ENCODE measurements at regions not wholly inside any gene's neighbourhood (a gene's known extent, or its start where the extent isn't known, plus 50 kb on each side); places are given as distances from the start of the nearest gene placed in this dataset.

DNA sequence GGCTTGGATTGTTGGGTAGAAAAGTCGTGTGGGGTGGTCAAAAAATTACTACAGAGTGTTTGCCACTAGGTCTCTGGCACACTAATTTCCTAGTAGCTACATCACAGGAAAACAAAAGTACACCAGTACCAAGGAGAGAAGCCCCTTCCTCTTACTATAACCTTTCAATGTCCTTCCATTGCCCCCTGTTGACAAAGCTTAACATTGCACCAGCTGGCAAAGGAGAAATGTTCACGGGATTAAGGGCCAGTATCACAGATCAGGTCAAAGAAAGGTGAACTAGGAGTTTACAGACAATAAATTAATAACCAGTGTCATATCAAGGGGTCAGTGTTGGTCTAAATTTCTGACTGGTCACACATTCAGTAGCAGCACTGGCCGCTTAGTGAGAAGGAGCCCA, 1139.6 kb upstream of the FAM98A start:
- H3K4me1 ChIP-seq (ENCODE audit: insufficient read depth, low read length, poor library complexity, severe bottlenecking): no peaks in the 10 kb centered on the region
- no peaks in the 10 kb centered on the region for H3K9me3 ChIP-seq (ENCODE audit: low read length)
- no peaks in the 10 kb centered on the region for H3K36me3 ChIP-seq (ENCODE audit: insufficient read depth, low read length)
- no peak overlapping the region for H3K4me3 ChIP-seq (ENCODE audit: low read depth, low read length, poor library complexity, severe bottlenecking)
- DNase-seq (ENCODE audit: low spot score): peak; percentile 3
- H3K27ac ChIP-seq (ENCODE audit: low read depth, low read length, poor library complexity, severe bottlenecking): no peak overlapping the region
- intact Hi-C loops (cut with micrococcal nuclease; ENCODE audit: unreplicated experiment): loop anchor here (2.0 kb wide), 1 partner anchor 642 kb away; no protein-coding TSS in a partner anchor
- CTCF ChIA-PET (ENCODE audit: unreplicated experiment): no interaction called here
- H3K79me2 ChIP-seq (ENCODE audit: insufficient read depth, low read depth, low read length): no peaks in the 10 kb centered on the region
- H4K20me1 ChIP-seq (ENCODE audit: insufficient read depth, low read length): no peaks in the 10 kb centered on the region
- POLR2A ChIA-PET: no interaction called here
- no peak overlapping the region for H2AFZ ChIP-seq (ENCODE audit: low read length)
- TF ChIP-seq EZH2phosphoT487 (IDR thresholded peaks at IDR 0.05; ENCODE audit: borderline replicate concordance, low read depth, low read length) (no peak), CTCF (conservative IDR thresholded peaks at IDR 0.05; ENCODE audit: low read length) (peak; percentile 69)
- no TSS peak for BruUV-seq (replicated peaks)
- H3K9me2 ChIP-seq (ENCODE audit: insufficient read depth, low read length): no peaks in the 10 kb centered on the region
- H3K4me2 ChIP-seq (ENCODE audit: low read length): no peak overlapping the region

DNA sequence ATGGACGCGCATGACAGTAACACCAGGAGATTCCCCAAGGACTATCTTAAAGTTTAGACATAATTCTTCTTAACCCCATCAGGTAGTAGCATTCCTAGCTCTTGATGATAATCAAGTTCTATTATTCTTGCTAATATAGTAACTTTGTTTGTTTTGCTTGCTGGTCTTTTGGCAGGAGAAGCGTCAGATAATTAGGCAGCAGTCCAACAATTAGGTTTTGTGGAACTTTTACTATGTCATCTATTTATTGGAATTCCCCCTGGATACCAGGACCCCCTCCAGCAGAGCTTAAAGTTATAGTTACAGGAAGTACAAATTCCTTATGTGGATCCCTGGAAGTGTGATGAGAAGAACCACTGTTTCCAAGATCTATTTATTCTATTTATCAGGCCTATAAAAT, 1138.0 kb upstream of the FAM98A start:
- Histone ChIP-seq H3K4me3 (ENCODE audit: low read depth, low read length, poor library complexity, severe bottlenecking) (no peak overlapping the region), H3K36me3 (ENCODE audit: insufficient read depth, low read length) (no peaks in the 10 kb centered on the region), H3K4me1 (ENCODE audit: insufficient read depth, low read length, poor library complexity, severe bottlenecking) (no peaks in the 10 kb centered on the region), H3K27ac (ENCODE audit: low read depth, low read length, poor library complexity, severe bottlenecking) (no peak overlapping the region), H3K9me2 (ENCODE audit: insufficient read depth, low read length) (no peaks in the 10 kb centered on the region), H3K4me2 (ENCODE audit: low read length) (no peak overlapping the region), H4K20me1 (ENCODE audit: insufficient read depth, low read length) (no peaks in the 10 kb centered on the region), H3K79me2 (ENCODE audit: insufficient read depth, low read depth, low read length) (no peaks in the 10 kb centered on the region), H3K9me3 (ENCODE audit: low read length) (no peaks in the 10 kb centered on the region), H2AFZ (ENCODE audit: low read length) (no peak overlapping the region)
- no TSS peak for BruUV-seq (replicated peaks)
- intact Hi-C loops (cut with micrococcal nuclease; ENCODE audit: unreplicated experiment): no loop called here
- ChIA-PET POLR2A (interaction anchor here (1.0 kb wide), 1 partner anchor 793 kb away, joined by 3 read pairs; no protein-coding TSS in a partner anchor), CTCF (ENCODE audit: unreplicated experiment) (no interaction called here)
- TF ChIP-seq CTCF (conservative IDR thresholded peaks at IDR 0.05; ENCODE audit: low read length) (no peak), EZH2phosphoT487 (IDR thresholded peaks at IDR 0.05; ENCODE audit: borderline replicate concordance, low read depth, low read length) (no peak)
- DNase-seq (ENCODE audit: low spot score): no peak

DNA sequence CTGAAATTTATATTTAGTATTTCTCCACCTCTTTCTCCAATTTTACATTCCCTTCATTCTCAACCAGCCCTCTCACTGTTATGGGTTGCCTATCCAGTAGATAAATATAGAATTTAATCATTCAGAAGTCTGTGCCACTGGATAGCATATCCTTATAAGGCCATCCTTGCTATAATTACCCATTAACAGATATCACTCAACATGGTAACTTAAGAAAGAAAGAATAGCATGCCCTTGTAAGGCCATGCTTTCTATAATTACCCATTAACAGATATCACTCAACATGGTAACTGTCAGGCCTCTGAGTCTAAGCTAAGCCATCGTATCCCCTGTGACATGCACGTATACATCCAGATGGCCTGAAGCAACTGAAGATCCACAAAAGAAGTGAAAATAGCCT, 1137.4 kb upstream of the FAM98A start:
- H3K36me3 ChIP-seq (ENCODE audit: insufficient read depth, low read length): no peaks in the 10 kb centered on the region
- ChIA-PET POLR2A (no interaction called here), CTCF (ENCODE audit: unreplicated experiment) (no interaction called here)
- no peaks in the 10 kb centered on the region for H3K79me2 ChIP-seq (ENCODE audit: insufficient read depth, low read depth, low read length)
- no peaks in the 10 kb centered on the region for H3K4me1 ChIP-seq (ENCODE audit: insufficient read depth, low read length, poor library complexity, severe bottlenecking)
- no peak overlapping the region for H3K27ac ChIP-seq (ENCODE audit: low read depth, low read length, poor library complexity, severe bottlenecking)
- no peak overlapping the region for H3K4me2 ChIP-seq (ENCODE audit: low read length)
- H3K4me3 ChIP-seq (ENCODE audit: low read depth, low read length, poor library complexity, severe bottlenecking): no peak overlapping the region
- BruUV-seq (replicated peaks): no TSS peak
- intact Hi-C loops (cut with micrococcal nuclease; ENCODE audit: unreplicated experiment): no loop called here
- DNase-seq (ENCODE audit: low spot score): no peak
- H2AFZ ChIP-seq (ENCODE audit: low read length): no peak overlapping the region
- TF ChIP-seq EZH2phosphoT487 (IDR thresholded peaks at IDR 0.05; ENCODE audit: borderline replicate concordance, low read depth, low read length): no peak
- TF ChIP-seq CTCF (conservative IDR thresholded peaks at IDR 0.05; ENCODE audit: low read length): no peak
- no peaks in the 10 kb centered on the region for H3K9me2 ChIP-seq (ENCODE audit: insufficient read depth, low read length)
- no peaks in the 10 kb centered on the region for H3K9me3 ChIP-seq (ENCODE audit: low read length)
- no peaks in the 10 kb centered on the region for H4K20me1 ChIP-seq (ENCODE audit: insufficient read depth, low read length)

Measured in OCI-LY7 (cell line).